HG02642 (cell line): ENCODE measurements at regions not wholly inside any gene's neighbourhood (a gene's known extent, or its start where the extent isn't known, plus 50 kb on each side); places are given as distances from the start of the nearest gene placed in this dataset.
A peak's percentile ranks its signal among the peaks of the same experiment; 100 is the strongest.

Source experiments
- ATAC-seq: cut with Tn5 transposase; IDR thresholded peaks from one replicate; pipeline ENCODE4 v1.9.1; 2021; ENCODE audit warnings: mild to moderate bottlenecking; ENCODE audit not compliant: unreplicated experiment, poor library complexity

GRCh38 chr4:41865306-41865980 lies 69.8 kb upstream of the TMEM33 start:
- ATAC-seq = no peak

GRCh38 chr4:41859087-41859486 lies 76.1 kb upstream of the TMEM33 start:
- no peak for ATAC-seq

- no peak for ATAC-seq
Measured at GRCh38 chr4:41857226-41857641, 78.0 kb upstream of the TMEM33 start.

- ATAC-seq = no peak
Measured at GRCh38 chr4:41856797-41857196, 78.4 kb upstream of the TMEM33 start.

GRCh38 chr4:41853973-41854372 lies 81.3 kb upstream of the TMEM33 start:
- ATAC-seq = no peak

- no peak for ATAC-seq
Measured at GRCh38 chr4:41852229-41852628, 83.0 kb upstream of the TMEM33 start.

GRCh38 chr4:41851621-41852020 lies 83.6 kb upstream of the TMEM33 start:
- ATAC-seq = no peak

GRCh38 chr4:41844327-41844726 lies 90.9 kb upstream of the TMEM33 start:
- no peak for ATAC-seq

GRCh38 chr4:41839916-41840854 lies 91.7 kb upstream of the PHOX2B start:
- ATAC-seq = peak; percentile 65

- ATAC-seq = no peak
Measured at GRCh38 chr4:41838590-41838989, 90.1 kb upstream of the PHOX2B start.

- no peak for ATAC-seq
Measured at GRCh38 chr4:41835321-41835995, 86.9 kb upstream of the PHOX2B start.

GRCh38 chr4:41832961-41833360 lies 84.4 kb upstream of the PHOX2B start:
- ATAC-seq = no peak

GRCh38 chr4:41822325-41822724 lies 73.8 kb upstream of the PHOX2B start:
- ATAC-seq = no peak

GRCh38 chr4:41820473-41820872 lies 71.9 kb upstream of the PHOX2B start:
- ATAC-seq = no peak

GRCh38 chr4:41819621-41820020 lies 71.1 kb upstream of the PHOX2B start:
- no peak for ATAC-seq

- ATAC-seq = no peak
Measured at GRCh38 chr4:41815473-41815872, 66.9 kb upstream of the PHOX2B start.

- no peak for ATAC-seq
Measured at GRCh38 chr4:41814565-41814964, 66.0 kb upstream of the PHOX2B start.

- ATAC-seq = no peak
Measured at GRCh38 chr4:41806807-41807206, 58.3 kb upstream of the PHOX2B start.

- ATAC-seq = no peak
Measured at GRCh38 chr4:41802590-41802989, 54.1 kb upstream of the PHOX2B start.

GRCh38 chr4:41799126-41799525 lies 50.6 kb upstream of the PHOX2B start:
- no peak for ATAC-seq
